ENCODE measurements at regions not wholly inside any gene's neighbourhood (a gene's known extent, or its start where the extent isn't known, plus 50 kb on each side); places are given as distances from the start of the nearest gene placed in this dataset.

GRCh38 chr2:148569221-148569620 is 75.3 kb upstream of the EPC2 start:
- TF ChIP-seq POLR2A (IDR thresholded peaks at IDR 0.05; ENCODE audit: low read depth, low read length) = no peak
- TF ChIP-seq JUN (IDR thresholded peaks at IDR 0.05; ENCODE audit: borderline replicate concordance, insufficient read depth, insufficient read length, low read depth) = no peak
- TF ChIP-seq POLR2AphosphoS5 (IDR thresholded peaks at IDR 0.05; ENCODE audit: insufficient read depth, low read depth, low read length) = no peak
- TF ChIP-seq GATA2 (IDR thresholded peaks at IDR 0.05; ENCODE audit: insufficient read depth, insufficient read length, low read depth, low read length) = no peak
- no peak for TF ChIP-seq FOS (IDR thresholded peaks at IDR 0.05; ENCODE audit: borderline replicate concordance, insufficient read depth, low read length)
- no peak for TF ChIP-seq MYC (IDR thresholded peaks at IDR 0.05; ENCODE audit: low read depth, low read length)
- TF ChIP-seq, protein P1, sequence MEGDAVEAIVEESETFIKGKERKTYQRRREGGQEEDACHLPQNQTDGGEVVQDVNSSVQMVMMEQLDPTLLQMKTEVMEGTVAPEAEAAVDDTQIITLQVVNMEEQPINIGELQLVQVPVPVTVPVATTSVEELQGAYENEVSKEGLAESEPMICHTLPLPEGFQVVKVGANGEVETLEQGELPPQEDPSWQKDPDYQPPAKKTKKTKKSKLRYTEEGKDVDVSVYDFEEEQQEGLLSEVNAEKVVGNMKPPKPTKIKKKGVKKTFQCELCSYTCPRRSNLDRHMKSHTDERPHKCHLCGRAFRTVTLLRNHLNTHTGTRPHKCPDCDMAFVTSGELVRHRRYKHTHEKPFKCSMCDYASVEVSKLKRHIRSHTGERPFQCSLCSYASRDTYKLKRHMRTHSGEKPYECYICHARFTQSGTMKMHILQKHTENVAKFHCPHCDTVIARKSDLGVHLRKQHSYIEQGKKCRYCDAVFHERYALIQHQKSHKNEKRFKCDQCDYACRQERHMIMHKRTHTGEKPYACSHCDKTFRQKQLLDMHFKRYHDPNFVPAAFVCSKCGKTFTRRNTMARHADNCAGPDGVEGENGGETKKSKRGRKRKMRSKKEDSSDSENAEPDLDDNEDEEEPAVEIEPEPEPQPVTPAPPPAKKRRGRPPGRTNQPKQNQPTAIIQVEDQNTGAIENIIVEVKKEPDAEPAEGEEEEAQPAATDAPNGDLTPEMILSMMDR (IDR thresholded peaks at IDR 0.05; ENCODE audit: extremely low read depth in 1 of 2, insufficient read depth in 1 of 2, low read depth in 1 of 2, low read length in 2 of 2) = no peak
- TF ChIP-seq EZH2 (IDR thresholded peaks at IDR 0.05; ENCODE audit: borderline replicate concordance, low read depth, low read length, severe bottlenecking) = no peak
- no peak for TF ChIP-seq MAX (IDR thresholded peaks at IDR 0.05; ENCODE audit: insufficient read depth, insufficient read length)
- FAIRE-seq = no peak

More at GRCh38 chr2:148569221-148569620, 75.3 kb upstream of the EPC2 start:
- DNase-seq (ENCODE audit: low read depth, low spot score) = no peak
- intact Hi-C loops (cut with micrococcal nuclease) = no loop called here
- dilution Hi-C loops (cut with MboI; ENCODE audit: extremely low pct_ligation_motif_present, low sequenced_read_pairs) = no loop called here
- Histone ChIP-seq H3K9me1 (replicated peaks; ENCODE audit: control insufficient read depth, extremely low read depth, insufficient read depth, low read length) (no peaks in the 10 kb centered on the region), H3K9ac (replicated peaks; ENCODE audit: extremely low read depth, insufficient read depth, low read length) (no peak overlapping the region), H3K4me2 (ENCODE audit: insufficient read depth, low read length) (no peak overlapping the region), H3K27ac (ENCODE audit: insufficient read depth, low read depth, low read length) (no peak overlapping the region), H3K36me3 (ENCODE audit: control insufficient read depth in 2 of 2, extremely low read depth in 1 of 2, insufficient read depth in 2 of 2, low read length in 2 of 2) (no peaks in the 10 kb centered on the region), H2AFZ (ENCODE audit: low read depth, low read length) (no peak overlapping the region), H4K20me1 (replicated peaks; ENCODE audit: control insufficient read depth, extremely low read depth, insufficient read depth, low read length) (no peaks in the 10 kb centered on the region), H3K27me3 (ENCODE audit: control insufficient read depth in 2 of 2, insufficient read depth in 2 of 2, low read length in 2 of 2) (peaks cover 0 to 3% of the 10 kb centered on the region in 2 experiments), H3K79me2 (ENCODE audit: control insufficient read depth, insufficient read depth, low read length) (no peaks in the 10 kb centered on the region), H3K4me1 (ENCODE audit: control insufficient read depth, extremely low read depth, insufficient read depth, low read length) (peaks cover 2% of the 10 kb centered on the region), H3K4me3 (replicated peaks in 1 of 3; ENCODE audit: insufficient read depth in 1 of 3, low read depth in 1 of 3, low read length in 3 of 3) (no peak overlapping the region), H3K9me3 (replicated peaks; ENCODE audit: control insufficient read depth, insufficient read depth, low read length) (no peaks in the 10 kb centered on the region)
- ChIA-PET CTCF (no interaction called here), POLR2A (no interaction called here)
- no TSS peak for BruUV-seq (replicated peaks)
